GM21723 (cell line): ENCODE measurements at regions not wholly inside any gene's neighbourhood (a gene's known extent, or its start where the extent isn't known, plus 50 kb on each side); places are given as distances from the start of the nearest gene placed in this dataset.

Experiments
- ATAC-seq: cut with Tn5 transposase; IDR thresholded peaks from one replicate; pipeline ENCODE4 v1.9.1; 2021; ENCODE audit warnings: mild to moderate bottlenecking, moderate library complexity; ENCODE audit not compliant: unreplicated experiment

DNA sequence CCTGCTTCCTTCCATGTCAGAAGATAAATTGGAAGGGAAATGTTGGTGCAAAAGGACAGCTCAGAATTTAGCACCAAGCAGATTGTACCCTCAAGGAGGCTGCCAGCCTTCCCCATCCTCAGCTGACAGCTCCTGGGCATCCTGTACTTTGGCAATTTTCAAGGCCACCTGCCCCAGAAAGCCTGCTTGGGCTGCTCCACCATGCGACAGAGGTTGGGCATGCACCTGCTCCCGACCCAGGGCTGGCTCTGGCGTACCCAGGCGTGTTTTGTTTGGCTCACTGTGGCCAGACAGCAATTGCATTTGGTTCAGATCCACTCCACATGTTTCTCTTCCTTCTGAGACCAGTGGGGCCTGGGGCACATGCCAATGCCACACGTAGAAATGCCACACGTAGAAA, 547.8 kb downstream of the NPHP4 start:
- no peak for ATAC-seq

DNA sequence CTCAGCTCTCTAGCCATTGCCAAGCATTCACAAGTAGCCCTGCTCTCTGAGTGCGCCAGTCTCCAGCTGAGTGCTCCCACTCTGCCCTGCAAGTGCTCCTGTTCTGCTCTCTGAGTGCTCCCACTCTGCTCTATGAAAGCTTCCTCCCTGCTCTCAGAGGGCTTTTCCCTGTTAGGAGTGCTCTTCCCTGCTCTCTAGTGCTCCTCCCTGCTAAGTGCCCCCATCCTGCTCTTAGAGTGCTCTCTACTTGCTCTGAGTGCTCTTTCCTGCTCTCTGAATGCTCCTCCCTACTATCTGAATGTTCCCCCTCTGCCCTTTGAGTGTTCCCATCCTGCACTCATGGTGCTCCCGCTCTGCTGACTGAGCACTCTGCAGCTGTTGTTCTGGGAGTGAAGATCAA, 555.4 kb downstream of the NPHP4 start:
- no peak for ATAC-seq

DNA sequence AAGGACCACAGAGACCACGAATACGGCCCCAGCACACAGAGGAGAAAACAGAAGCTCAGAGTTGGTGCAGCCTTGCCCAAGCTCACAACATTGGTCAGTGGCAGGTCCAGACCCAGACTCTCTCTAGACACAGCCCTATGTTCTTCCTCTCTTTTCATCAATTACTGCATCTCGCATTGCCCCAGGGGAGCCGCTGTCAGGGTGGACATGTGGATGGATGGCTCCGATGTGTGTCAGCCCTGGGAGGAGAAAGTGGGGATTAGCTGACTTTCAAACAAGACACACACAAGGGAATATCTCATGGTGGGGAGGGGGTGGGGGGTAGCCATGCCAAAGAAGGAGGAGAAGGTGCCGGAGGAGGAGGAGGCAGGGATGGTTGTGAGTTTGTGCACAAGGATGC, 556.8 kb downstream of the NPHP4 start:
- no peak for ATAC-seq

DNA sequence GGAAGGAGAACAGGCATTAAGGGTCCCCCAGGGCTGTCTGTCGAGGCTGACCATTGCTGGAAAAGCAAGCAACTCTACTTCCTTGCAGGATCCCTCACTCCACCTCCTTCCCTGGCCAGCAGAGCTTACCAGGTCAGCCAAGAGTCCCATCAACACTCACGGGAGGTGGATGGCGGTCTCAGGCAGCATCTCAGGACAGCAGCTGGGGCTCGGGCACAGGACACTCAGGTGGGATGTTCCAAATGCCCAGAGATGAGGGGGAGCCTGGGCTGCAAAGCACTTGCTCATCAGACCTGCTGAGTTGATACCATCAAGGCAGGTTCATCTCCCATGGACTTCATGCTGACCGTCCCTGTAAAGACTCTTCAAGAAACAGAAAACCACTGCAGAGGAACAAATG, 559.8 kb downstream of the NPHP4 start:
- ATAC-seq: no peak

DNA sequence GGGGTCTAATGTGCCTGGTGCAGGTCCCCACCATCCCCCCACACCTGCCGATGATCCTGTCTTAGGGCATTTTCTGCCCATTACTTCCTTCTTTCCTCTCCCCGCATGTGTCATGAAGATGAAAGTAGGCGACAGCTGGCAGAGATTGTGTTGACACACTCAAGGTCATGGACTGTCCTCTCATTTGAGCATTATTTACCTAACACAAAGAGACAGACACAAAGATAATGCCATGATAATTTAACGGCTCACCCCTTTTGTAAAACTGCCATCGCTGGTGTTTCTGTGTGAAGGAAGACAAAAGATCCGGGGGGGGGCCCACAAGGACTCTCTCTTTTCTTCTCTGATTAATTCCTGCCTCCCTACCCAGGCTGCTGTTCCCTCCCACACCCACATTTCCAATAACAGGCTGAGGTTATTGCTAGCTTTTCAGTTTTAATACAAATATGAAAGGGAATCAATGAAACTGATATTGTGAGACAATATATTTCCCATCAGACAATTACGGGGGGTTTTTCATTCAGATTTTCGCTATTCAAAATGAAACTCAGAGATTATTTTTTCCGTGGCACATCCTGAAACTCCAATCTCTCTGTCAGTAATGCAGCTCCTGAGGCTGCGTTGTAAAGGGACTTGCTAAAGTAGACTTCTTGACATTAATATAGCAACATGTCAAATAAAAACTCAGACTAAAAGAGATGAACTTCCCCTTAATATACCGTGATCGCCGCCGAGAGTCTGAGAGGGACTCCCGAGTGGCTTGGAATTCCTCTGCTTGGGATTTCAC, 561.1 kb downstream of the NPHP4 start:
- no peak for ATAC-seq

DNA sequence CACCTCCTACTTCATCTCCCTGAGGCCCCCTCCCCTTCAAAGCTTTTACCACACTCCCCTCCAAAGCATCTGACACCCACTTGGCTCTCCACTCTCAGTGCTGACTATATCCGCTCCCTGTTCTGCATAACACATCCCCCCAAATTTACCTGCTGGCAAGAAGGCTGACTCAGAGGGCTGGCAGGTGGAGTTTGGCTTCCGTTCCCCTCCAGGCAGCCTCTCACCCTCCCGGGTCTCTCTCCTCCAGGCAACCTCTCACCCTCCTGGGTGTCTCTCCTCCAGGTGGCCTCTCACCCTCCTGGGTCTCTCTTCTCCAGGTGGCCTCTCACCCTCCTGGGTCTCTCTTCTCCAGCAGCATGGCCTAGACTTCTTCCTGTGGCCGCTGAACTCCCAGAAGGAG, 562.1 kb downstream of the NPHP4 start:
- no peak for ATAC-seq

DNA sequence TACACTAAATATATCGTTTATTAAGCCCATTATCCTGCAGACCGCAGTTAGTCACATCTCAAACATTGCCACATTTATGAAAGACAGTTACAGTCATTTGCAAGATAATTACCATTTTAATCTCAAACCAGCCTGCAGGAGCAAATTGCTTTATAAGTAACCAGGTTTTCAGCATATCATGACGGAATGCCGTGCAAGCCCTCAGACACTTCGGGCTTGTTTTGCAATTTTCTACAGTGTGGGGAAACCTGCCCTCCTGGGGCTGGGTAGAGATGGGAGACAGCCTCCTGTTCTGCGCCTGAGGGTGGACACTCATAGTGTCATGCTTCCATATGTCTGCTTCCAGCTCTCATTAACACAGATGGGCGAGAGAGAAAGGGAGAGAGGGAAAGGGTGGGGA, 563.9 kb downstream of the NPHP4 start:
- no peak for ATAC-seq

DNA sequence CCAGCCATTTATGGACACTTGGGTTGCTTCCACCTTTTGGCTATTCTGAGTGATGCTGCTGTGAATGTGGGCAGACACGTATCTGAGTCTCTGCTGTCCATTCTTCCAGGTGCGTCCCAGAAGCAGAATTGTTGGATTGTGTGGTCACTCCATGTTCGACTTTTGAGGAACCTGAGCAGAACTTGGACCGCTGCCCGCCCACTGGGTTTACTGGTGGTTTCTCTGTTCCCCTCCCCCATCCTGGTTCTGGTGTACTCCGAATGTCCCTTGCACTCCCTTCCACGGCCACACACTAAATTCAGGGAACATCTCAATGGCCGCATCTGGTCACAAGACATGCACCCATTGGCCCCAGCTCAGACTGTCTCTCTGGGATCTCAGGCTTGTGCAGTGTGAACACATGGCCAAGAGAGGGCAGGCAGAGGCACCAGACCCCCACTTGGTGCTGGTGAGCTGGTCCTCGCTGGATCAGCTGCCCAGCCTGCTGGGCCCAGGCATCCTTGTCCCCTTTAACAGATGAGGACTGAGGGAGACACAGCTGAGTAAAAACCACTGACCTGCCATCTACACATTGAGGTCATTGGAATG, 565.1 kb downstream of the NPHP4 start:
- no peak for ATAC-seq

DNA sequence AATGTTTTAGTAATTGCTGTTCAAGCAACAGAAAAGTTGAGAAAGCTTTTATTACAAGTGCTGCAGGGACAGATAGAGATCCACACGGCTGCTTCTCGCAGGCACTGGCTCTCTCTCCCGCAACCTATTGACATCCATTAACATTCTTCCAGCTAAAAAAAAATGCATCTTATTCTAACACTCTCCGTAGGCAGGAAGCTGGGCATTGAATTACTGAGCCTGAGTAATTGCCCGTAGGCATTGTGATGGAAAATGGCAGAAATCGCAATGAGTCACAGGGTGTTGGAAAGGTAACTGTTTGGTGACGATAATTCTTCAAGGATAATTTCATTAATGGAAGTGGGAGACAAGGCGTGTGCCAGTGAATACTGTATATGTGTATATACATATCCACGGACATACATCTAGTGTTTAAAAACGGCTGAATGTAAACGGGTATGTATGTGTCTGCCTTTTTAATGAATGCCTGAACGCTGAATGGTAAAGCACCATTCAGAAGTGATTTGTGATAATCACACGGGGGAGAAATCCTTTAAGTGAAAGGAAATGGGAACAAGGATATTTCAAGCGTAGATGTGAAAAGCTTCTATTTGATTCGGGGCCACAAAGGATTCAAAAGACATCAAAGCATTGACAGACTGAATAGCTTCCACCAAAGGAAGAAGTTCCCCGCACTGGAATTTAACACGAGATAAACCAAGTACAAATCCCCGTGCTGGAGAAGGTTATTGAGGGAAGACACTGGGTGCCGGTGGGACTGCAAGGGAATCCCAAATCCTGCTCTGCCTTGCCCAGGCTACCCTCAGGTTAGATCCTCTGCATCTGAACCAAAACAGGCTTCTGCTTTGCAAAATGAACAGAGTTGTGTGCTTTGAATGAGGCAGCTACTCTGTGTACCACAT, 567.2 kb downstream of the NPHP4 start:
- ATAC-seq: no peak

DNA sequence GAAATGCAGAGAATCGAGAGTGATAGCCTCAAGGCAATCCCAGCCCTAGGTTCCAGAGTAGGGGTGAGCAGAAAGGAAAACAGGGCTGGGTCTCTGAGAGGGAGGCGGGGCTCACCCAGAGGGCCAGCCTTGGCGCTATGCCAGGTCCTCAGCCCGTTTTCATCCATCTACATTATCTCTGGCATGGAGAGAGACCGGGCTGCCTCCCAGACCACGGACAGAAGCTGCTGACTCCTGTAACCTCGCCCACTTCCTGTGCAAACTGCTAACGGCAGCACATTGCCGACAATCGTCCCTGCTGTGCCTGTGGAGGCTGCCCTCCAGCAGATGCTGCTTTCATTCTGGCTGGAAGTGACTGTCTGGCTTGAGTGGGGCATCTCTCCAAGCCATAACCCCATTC, 569.1 kb downstream of the NPHP4 start:
- ATAC-seq: no peak

DNA sequence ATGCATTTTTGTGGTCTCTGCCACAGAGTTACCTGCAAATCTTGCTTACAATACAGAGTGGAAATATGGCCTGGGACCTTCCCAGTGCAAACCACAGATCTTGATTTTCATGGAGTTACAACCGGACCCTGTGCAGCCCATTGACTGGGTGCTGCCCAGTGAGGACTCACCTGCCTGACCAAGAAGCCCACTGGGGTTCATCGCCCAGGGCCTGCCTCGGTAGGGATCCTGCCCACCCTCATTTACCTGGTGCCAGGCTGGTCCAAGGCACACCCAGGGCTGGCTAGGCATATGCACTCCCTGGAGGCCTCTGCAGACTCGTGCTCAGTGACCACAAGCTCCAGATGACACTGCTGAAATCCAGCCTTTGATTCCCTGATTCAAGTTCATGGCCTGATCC, 572.7 kb downstream of the NPHP4 start:
- no peak for ATAC-seq

DNA sequence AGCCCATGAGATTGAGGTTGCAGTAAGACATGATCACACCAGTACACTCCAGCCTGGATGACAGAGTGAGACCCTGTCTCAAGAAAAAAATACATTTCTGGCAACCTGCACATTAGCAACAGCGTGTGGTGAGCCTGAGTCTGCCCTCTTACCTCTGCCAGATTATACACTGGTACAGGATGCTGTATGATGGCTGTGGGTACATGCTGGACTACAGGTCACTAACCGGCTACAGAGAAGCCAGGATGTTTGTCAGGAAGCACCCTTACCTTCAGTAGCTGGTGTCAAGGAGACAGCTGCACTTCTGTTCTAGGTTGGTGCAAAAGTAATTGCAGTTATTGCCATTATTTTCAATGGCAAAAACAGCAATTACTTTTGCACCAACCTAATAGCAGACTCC, 575.7 kb downstream of the NPHP4 start:
- no peak for ATAC-seq

DNA sequence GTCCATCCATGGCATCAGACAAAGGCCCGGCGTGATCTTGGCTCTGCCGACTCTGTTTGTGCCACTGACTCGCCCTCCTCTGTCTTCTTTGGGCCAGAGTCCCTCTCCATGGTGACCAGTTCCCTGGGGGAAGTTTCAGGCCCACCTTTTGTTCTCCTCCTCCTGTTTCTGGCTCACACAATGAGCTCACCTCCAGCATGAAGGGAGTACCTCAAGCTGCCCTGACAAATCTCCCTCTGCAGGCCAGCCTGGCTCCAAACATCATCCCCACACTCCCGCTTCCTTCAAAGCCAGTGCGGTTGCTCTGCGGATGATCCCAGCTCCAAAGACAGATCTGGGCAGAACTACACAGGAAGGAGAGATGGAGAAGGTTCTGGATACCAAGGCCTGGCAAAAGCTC, 576.6 kb downstream of the NPHP4 start:
- no peak for ATAC-seq

DNA sequence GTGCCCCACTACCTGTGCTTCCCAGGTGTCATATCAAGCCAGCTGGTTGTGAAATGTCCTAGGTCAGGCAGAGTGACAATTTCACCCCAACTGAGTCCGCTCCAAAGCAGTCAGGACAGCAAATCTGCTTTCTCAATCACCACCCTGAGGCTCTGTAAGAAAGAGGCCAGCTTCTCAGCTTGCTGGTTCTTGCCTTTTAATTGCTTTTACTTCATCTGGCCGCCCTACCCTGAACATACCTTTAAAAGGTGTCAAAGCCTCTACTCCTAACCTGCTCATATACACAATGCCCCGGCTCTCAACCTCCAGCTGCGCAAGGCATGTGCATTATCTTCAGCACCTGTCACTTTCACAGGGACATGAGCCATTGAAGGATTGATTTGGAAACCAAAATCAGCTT, 581.6 kb downstream of the NPHP4 start:
- no peak for ATAC-seq

DNA sequence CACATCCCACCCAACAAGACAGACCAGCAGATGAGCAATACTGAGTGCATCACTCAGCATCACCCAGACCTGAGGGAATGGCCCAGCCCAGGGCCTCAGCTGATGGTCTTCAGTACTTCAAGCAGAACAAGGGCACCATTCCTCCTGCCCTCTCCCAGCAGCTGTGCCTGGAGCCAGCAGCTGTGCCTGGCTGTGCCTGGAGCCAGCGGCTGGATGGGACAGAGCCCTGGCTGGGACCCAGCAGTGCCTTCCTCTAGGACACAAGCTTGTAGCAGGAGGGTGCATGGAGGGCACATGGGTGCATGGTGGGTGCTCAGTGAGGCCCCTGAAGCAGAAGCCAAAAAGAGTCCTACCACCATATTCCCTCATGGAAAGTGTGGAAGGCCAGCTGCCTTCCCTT, 583.8 kb downstream of the NPHP4 start:
- ATAC-seq: no peak

DNA sequence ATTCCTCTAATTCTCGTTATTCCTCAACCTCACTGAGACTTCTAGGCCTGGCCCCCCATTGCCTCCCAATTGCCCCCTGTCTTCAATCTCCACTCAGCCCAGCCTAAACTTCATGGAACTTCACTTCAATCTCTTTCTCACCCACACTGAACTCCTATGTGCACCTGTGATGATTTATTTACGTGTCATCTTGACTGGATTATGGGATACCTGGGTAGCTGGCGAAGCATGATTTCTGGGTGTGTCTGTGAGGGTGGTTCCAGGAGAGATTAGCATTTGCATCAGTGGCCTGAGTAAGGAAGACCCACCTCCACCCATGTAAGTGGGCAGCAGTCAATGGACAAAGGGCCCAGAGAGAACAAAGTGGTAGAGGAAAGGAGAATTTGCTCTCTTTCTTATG, 587.0 kb downstream of the NPHP4 start:
- no peak for ATAC-seq

DNA sequence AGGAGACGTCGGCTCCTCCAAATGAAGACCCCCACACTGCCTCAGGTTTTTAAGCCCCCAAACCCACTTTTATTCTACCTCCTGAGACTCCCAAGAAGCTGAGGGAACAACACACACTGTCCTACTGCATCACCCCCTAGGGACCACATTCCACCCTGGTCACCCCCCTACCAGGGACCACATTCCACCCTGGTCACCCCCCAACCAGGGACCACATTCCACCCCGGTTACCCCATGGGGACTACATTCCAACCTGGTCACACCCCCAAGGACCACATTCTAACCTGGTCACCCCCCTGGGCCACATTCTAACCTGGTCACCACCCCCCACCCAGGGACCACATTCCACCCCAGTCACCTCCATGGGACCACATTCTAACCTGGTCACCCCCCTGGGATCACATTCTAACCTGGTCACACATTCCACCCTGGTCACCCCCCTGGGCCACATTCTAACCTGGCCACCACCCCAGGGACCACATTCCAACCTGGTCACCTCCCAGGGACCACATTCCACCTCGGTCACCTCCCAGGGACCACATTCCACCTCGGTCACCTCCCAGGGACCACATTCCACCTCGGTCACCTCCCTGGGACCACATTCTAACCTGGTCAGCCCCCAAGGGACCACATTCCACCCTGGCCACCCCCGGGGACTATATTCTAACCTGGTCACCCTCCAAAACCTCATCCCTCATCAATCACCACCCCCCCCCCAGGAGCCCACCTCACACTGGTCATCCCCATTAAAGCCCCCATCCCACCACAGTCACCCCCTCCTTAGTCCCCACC, 587.6 kb downstream of the NPHP4 start:
- no peak for ATAC-seq

DNA sequence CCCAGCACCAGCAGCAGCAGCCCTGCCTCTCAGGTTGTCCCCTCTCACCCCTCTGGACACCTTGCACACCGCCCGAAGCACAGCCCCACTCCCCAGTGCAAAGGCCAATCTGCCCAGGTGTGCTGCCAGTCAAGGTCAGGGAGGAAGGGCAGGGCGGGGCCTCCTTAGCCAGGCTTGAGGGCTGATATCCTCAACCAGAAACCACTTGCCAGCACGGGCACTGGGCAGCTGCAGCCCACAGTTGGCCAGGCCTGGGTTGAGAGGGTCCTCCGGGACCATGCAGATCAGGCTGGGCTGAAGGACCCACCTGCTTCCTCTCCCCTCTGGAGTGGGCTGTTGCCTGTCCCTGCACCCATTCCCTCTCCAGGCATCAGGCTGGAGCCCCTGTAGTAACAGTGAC, 588.3 kb downstream of the NPHP4 start:
- ATAC-seq: no peak

DNA sequence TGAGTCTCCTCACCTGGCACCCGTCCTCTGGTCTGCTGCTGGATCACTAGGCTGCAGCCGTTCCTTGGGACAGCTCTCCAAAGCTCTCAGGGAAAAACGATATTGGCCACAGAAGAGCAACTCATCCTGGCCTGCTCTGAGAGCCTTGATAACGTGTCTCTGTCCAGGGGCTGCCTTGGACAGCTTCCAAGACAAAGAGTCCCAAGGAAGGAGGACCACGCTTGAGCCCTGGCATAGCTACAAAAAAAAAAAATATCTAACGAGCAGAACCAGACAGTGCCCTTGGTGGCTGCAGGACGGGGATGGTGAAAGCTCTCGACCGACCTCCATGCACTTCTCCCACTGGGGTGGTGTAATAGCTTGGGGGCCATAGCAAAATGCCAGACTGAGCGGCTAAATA, 589.6 kb downstream of the NPHP4 start:
- ATAC-seq: no peak

DNA sequence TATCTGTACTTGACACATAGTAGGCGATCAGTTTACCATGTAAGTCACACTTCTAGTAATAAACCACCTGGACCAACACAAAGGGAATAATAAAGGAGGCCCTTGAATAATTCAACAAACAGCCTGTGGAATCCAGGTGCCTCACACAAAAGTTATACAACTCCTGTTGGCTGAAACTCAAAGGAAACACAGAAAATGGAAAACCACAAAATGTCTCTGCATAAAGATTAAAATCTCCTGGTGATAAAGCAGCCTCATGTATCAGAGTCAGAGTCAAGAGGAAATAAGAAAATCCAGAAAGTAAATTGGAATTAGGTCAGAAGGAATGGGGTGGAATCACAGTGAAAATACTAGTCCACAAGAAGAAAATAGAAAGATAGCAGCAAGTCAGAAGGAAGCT, 592.5 kb downstream of the NPHP4 start:
- ATAC-seq: no peak

DNA sequence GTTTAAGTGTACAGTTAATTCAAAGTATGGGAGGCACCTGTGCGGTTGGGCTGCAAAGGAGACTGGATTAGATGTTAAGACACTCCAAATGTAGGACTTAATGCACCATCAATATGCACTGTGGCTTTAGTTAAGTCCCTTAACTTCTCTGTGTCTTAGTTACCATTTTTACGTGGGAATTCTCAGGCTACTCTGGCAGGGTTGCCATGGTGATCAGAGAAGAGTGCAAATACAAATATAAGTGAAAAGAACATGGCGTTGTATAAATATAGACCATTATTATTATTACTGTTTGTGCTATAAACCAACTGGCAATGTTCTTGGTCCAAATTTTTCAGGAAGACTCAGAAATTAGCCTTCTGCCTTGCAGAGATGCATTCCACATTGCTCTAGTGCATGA, 595.6 kb downstream of the NPHP4 start:
- no peak for ATAC-seq
